PC-9 (cell line): ENCODE measurements at regions not wholly inside any gene's neighbourhood (a gene's known extent, or its start where the extent isn't known, plus 50 kb on each side); places are given as distances from the start of the nearest gene placed in this dataset.
"Not testable (repeated sequence)": the region's sequence is repeated elsewhere in the genome, so short reads cannot be mapped to it uniquely, and the experiment has no call there.

Experiments used
- CTCF ChIP-seq: fragments of 200-600 bp; sonication (generic); conservative IDR thresholded peaks from 2 replicates; pipeline ENCODE4 v1.6.1; 2017; ENCODE audit warnings: mixed run types, antibody characterized with exemption, mild to moderate bottlenecking, moderate library complexity
- EZH2 ChIP-seq: fragments of 200-600 bp; sonication (generic); IDR thresholded peaks from 2 replicates; pipeline ENCODE4 v1.8.0; 2017; ENCODE audit warnings: antibody characterized with exemption, low read depth

GRCh38 chr22:17298805-17299502 is 70.3 kb upstream of the CECR2 start:
- not testable (repeated sequence) for TF ChIP-seq CTCF, EZH2
